ENCODE measurements at regions not wholly inside any gene's neighbourhood (a gene's known extent, or its start where the extent isn't known, plus 50 kb on each side); places are given as distances from the start of the nearest gene placed in this dataset.

GRCh38 chr2:120866071-120866470 lies 130.4 kb downstream of the GLI2 start:
- TF ChIP-seq POLR2A (IDR thresholded peaks at IDR 0.05; ENCODE audit: low read length) (no peak), GATA1 (IDR thresholded peaks at IDR 0.05; ENCODE audit: low read depth, low read length) (no peak)

Data from erythroblast (primary cell).